GM03348 (cell line): ENCODE measurements at regions not wholly inside any gene's neighbourhood (a gene's known extent, or its start where the extent isn't known, plus 50 kb on each side); places are given as distances from the start of the nearest gene placed in this dataset.

Experiments
- DNase-seq: peaks from one replicate; pipeline ENCODE4 v3.0.0; 2012; ENCODE audit warnings: low spot score

- no peak for DNase-seq
Measured at GRCh38 chr3:127107491-127108375, 85.2 kb upstream of the PRR23E start.

GRCh38 chr3:127108796-127109195, 84.1 kb upstream of the PRR23E start:
- no peak for DNase-seq

- no peak for DNase-seq
Measured at GRCh38 chr3:127110982-127111693, 81.8 kb upstream of the PRR23E start.

GRCh38 chr3:127112796-127113570, 79.9 kb upstream of the PRR23E start:
- no peak for DNase-seq

GRCh38 chr3:127113571-127113891, 79.4 kb upstream of the PRR23E start:
- no peak for DNase-seq

GRCh38 chr3:127114337-127115070, 78.4 kb upstream of the PRR23E start:
- no peak for DNase-seq

GRCh38 chr3:127115691-127116351, 77.1 kb upstream of the PRR23E start:
- DNase-seq, result no peak

GRCh38 chr3:127118366-127118765, 74.6 kb upstream of the PRR23E start:
- no peak for DNase-seq

GRCh38 chr3:127119693-127120464, 73.1 kb upstream of the PRR23E start:
- DNase-seq, result no peak

- no peak for DNase-seq
Measured at GRCh38 chr3:127120851-127121647, 71.9 kb upstream of the PRR23E start.

GRCh38 chr3:127121885-127122284, 71.0 kb upstream of the PRR23E start:
- DNase-seq, result no peak

GRCh38 chr3:127123533-127123932, 69.4 kb upstream of the PRR23E start:
- DNase-seq, result no peak

- no peak for DNase-seq
Measured at GRCh38 chr3:127124120-127124519, 68.8 kb upstream of the PRR23E start.

- DNase-seq, result no peak
Measured at GRCh38 chr3:127131424-127132170, 61.3 kb upstream of the PRR23E start.

- no peak for DNase-seq
Measured at GRCh38 chr3:127132876-127133275, 60.1 kb upstream of the PRR23E start.

- DNase-seq, result no peak
Measured at GRCh38 chr3:127133971-127134370, 59.0 kb upstream of the PRR23E start.

- DNase-seq, result no peak
Measured at GRCh38 chr3:127134466-127134865, 58.5 kb upstream of the PRR23E start.

GRCh38 chr3:127134887-127135240, 58.1 kb upstream of the PRR23E start:
- DNase-seq, result no peak
